Astrocyte of the cerebellum (primary cell): ENCODE measurements at regions not wholly inside any gene's neighbourhood (a gene's known extent, or its start where the extent isn't known, plus 50 kb on each side); places are given as distances from the start of the nearest gene placed in this dataset.

Source experiments
- DNase-seq: peaks from one replicate; pipeline ENCODE4 v3.0.0-alpha.2; 2011; ENCODE audit warnings: low read depth
- H3K4me3 ChIP-seq: 2 replicates; pipeline ENCODE4 v1.5.1; 2011; ENCODE audit warnings: mild to moderate bottlenecking, low read depth, low read length, moderate library complexity
- in situ Hi-C: cut with HindIII; loops from 2 replicates; pipeline ENCODE4 v1.10.0; 2017; ENCODE audit warnings: low sequenced_read_pairs
- TF ChIP-seq, protein P1 (sequence below): IDR thresholded peaks from 2 replicates; pipeline ENCODE4 v1.5.1; 2012; ENCODE audit warnings: low read length, low read depth, moderate library complexity, mild to moderate bottlenecking; ENCODE audit errors: missing control alignments

DNA sequence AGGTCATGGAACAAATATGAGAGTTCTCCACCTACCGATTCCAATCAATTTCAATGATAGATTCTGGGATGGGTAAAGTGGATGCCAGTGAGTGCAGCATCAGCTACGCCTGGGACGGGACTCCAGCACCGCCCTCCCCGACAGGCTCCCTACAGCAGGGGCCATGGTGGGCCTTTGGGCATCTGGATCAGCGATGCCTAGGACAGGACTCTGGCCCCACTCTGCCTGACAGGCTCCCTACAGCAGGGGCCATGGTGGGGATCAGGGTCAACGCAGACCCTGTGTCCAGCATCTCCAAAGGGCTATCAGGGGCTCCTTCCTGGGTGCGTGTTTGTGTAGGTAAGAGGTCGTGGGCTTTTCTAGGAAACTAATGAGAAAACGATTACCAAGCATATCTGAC lies 111.2 kb upstream of the TCERG1L start:
- in situ Hi-C loops = no loop called here
- DNase-seq = no peak
- no peak overlapping the region for H3K4me3 ChIP-seq
- TF ChIP-seq, protein P1, sequence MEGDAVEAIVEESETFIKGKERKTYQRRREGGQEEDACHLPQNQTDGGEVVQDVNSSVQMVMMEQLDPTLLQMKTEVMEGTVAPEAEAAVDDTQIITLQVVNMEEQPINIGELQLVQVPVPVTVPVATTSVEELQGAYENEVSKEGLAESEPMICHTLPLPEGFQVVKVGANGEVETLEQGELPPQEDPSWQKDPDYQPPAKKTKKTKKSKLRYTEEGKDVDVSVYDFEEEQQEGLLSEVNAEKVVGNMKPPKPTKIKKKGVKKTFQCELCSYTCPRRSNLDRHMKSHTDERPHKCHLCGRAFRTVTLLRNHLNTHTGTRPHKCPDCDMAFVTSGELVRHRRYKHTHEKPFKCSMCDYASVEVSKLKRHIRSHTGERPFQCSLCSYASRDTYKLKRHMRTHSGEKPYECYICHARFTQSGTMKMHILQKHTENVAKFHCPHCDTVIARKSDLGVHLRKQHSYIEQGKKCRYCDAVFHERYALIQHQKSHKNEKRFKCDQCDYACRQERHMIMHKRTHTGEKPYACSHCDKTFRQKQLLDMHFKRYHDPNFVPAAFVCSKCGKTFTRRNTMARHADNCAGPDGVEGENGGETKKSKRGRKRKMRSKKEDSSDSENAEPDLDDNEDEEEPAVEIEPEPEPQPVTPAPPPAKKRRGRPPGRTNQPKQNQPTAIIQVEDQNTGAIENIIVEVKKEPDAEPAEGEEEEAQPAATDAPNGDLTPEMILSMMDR = no peak

DNA sequence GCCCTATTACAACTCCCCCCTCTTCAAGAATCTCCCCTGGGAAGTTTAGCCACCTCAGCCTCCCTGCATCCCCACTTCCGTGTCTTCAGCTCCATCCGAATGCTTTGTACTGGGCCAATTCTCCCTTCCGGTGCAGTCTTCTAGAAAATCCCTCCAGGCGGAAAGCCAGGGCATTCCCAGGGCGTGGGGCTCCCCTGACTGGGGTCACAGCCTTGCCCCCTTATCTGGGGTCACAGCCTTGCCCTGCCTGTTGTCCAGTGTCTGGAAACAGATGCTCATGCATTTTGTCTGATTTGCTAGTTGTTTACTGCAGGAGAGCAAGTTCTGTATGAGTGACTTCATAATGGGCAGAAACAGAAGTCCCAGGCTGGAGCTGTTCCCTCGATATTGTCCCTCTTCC lies 112.5 kb upstream of the TCERG1L start:
- no peak overlapping the region for H3K4me3 ChIP-seq
- DNase-seq = no peak
- in situ Hi-C loops = no loop called here
- TF ChIP-seq, protein P1 = no peak

DNA sequence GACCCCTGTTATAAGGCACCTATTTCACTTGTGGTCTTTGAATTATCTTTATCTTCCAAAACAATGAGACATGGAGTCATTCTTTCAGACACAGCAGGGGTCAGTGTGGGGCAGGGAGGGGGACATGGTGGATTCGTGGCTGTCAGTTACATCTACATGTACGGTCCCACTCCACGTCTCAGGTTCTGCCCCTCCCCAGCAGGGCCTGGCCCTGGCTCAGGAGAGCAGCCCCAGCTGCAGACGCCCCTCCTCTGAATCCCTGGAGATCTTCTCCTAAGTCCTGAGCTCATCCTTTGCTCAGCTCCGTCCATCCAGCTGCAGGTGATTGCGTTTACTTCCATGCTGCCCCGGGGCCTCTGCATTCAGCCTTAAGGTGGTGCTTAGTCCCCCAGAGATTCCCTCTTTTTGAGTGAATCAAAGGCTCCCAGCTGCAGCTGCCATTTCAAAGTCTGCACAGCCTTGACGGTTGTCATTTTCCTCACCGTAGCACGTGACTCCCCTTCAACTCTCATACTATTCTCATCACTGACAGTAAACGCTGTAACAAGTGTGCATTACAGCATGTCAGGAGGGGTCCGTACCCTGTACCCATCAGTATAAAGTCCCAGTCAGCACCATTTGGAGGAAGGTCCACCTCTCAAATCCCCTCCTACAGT lies 113.4 kb upstream of the TCERG1L start:
- in situ Hi-C loops = no loop called here
- DNase-seq = no peak
- TF ChIP-seq, protein P1 = no peak

DNA sequence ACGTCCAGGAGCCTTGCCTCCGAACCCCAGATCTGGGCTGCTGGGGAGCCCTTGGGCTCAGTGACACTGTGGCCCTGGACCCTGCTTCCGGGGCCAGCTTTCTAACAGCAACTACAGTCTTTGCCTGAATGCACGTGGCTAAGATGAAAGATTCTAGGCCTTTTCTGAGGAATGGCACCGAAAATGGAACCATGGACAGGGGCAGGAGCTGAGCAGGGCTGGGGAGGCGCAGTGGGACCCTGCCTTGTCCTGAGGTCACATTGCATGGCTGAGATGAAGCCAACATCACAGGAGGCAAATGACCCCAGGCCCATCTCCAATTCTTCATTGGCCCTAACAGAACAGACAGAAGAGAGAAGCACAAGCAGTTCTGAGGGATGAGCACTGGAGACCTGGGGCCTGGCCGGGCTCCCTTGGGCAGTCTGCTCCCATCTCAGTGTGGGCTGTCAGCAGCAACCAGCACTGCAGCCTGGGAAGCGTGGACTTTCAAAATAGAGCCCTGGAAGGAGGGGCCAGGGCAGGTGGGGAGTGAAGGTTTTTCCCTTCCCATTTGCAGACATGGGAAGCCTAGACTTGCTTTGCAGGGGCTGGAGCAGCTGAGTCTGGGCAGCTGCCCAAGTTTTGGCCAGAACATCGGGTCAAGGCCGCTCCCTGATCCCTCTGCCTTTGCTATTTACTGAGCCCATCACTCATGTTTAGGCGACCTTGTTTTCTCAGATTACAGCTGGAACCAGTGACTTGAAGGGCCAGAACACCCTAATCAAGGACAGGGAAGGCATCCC lies 114.4 kb upstream of the TCERG1L start:
- H3K4me3 ChIP-seq = no peak overlapping the region
- no peak for DNase-seq
- TF ChIP-seq, protein P1 = no peak
- in situ Hi-C loops = no loop called here

More for the DNA sequence above, 113.4 kb upstream of the TCERG1L start:
- H3K4me3 ChIP-seq = no peak overlapping the region

DNA sequence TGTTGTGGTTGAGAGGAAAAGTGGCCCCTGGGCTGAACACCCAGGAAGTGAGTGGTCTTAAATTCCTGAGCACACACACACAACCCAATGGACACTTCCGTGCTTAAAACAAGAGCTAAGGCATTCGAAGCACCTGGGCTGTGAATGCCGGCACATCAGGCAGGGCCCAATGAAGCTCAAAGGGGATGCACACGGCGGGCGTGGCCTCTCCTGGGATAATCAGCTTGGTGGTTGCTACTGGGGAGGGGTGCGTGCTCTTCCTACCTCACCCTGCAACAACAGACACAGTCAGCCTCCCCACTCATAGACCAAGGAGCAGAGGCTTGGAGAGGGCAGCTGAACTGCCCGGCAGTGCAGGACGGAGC lies 115.0 kb upstream of the TCERG1L start:
- in situ Hi-C loops = no loop called here
- DNase-seq = no peak
- TF ChIP-seq, protein P1 = no peak
- no peak overlapping the region for H3K4me3 ChIP-seq

DNA sequence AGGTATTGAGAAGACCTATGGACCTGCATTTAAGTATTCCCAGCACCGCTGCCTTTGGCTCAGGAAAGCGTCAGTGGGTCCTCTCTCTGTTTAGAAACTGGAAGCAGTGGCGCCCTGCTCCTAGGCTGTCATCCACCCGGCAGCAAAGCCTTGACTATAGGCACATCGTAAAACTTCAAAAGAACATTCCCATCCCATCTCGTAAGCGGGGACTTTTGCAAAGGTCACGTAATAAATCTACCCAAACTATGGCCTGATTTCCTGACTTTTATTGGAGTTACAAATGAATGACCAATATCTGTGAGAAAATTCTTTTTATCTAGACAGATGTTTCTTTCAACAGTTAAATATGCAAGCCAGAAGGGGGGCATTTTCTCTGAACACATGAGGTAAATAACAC lies 115.8 kb upstream of the TCERG1L start:
- no peak for DNase-seq
- TF ChIP-seq, protein P1 = no peak
- in situ Hi-C loops = no loop called here
- H3K4me3 ChIP-seq = no peak overlapping the region
